ENCODE measurements at regions not wholly inside any gene's neighbourhood (a gene's known extent, or its start where the extent isn't known, plus 50 kb on each side); places are given as distances from the start of the nearest gene placed in this dataset.

DNA sequence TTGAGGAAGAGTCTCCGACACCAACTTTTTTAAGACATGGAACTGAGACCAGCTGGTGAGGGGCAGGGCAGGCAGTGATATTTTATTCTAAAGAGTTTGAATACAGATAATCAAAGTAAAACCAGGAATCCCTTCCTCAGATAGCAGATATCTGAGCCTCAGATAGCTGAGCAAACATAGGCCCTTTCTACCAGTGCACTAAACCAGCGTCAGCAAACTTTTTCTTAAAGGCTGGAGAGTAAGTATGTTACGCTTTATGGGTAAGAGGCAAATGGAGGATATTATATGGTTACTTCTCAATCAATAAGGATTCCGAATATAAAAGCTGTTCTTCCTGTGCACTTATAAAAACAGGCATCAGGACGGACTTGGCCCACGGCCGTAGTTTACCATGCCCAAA, 73.9 kb downstream of the WNT5A start:
- DNase-seq = no peak

- DNase-seq = no peak
These were observed 74.6 kb downstream of the WNT5A start for GRCh38 chr3:55412545-55412944.

GRCh38 chr3:55409806-55410205, 77.3 kb downstream of the WNT5A start:
- DNase-seq = no peak

DNA sequence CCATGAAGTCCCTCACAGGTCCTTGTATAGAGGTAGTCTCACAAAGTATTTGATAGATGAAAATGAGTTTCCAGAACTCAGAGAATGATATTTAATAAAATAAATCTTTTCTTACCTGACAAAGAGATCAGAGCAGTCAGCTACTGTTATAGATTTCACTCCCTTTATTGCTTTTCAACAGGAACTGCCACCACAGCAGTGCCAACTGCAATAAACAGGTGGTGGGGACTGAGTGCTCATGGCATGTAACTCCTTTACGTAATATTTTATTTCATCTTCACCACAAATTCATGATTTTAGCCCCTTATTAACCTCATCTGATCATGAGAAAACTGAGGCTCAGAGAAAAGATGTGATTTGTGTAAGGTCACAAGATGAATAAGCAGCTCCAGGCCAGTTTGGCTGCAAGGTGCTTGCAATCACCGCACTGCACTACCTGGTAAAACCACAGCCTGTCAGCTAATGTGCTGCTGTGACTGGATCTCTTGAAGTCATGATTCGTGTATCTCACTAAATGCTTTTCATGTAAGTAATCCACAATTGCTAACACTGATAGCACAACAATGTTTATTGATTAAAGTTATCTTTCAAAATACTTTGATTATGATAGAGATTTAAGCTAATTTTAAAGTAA, 78.8 kb downstream of the WNT5A start:
- no peak for DNase-seq

DNA sequence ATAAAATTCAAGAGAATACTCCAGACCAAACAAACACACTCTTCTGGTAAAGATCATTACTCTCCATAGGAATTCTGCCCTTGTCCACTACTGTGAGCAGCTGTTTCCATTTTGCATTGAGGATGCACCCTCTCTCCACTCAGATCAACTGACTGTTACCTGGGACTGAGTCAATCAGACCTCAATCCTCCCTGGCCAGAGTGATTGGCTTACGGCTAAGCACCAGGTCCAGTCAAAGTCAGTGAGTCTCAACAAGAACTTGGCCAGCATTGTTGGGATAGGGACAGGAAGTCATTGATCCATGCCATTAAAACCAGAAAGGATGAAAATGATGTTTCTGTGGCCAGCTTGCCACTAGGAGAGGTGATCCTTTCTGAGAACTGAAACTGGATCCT, 79.7 kb downstream of the WNT5A start:
- DNase-seq = no peak

DNA sequence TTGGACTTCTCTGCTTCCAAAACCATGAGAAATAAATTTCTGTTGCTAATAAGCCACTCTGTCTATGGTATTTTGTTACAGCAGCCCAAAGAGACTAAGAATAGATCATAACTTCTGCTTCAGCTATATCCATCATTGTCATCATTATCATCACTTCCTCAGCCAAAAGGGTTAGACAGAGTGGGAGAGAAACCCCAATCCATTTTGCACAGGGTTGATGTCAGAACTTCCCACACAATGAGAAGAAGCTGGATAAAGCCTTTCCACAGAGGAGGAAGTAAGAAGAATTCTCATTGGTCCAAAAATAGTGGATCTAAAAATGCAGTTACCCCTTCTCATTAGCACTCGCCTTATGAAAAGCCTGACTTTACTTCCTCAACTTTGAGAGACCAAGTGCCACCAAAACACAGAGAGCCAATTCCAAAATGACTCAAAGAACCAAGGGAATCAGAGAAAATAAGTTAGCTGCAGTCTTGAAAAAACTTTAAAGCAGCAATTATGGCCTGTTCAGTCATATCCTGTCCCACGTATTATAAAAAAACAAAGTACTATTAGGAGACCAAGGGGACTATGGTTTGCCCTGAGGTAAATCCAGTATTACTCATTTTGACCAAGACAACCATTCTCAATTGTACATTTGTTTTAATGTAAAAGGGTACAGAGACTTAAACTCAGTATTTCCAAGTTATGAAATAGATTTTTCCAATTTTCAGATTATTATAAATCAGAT, 80.2 kb downstream of the WNT5A start:
- no peak for DNase-seq

GRCh38 chr3:55405436-55405835, 81.7 kb downstream of the WNT5A start:
- no peak for DNase-seq

- DNase-seq = no peak
These were observed 84.1 kb downstream of the WNT5A start for GRCh38 chr3:55402886-55403609.

DNA sequence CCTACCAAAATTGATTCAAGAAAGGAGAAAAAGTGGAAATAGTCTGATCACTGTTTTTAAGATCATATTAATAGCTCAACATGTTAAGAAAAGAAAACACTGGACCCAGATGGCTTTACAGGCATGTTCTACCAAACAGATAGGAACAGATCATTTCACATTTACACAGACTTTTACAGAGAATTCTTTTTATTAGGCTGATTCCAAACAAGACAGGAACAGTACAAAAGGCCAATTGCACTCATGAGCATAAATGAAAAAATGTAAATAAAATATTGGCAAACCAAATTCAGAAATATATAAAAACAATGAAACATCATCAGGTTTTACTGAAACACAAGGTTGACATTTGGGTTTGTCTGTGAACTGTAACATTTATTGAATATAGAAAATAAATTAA, 106.5 kb downstream of the WNT5A start:
- no peak for DNase-seq

GRCh38 chr3:55376753-55377347, 110.3 kb downstream of the WNT5A start:
- no peak for DNase-seq

DNA sequence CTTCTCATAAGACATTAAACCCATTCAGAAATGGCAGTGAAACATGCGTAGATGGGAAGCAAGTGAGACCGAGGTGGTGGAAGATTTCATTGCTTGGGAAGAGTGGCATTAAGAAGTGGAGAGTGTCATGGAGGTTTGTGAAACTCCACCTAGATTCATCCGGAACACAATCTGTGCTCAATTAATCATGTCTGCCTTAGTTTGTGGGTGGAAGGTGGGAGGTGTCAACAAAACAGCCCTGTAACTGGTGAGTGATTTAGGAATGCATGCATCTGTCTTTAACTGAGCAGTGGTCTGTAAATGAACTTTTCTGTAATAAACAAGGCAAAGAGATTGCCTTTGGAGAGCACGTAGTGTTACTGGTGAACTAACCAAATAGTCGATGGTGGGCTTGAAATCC, 113.7 kb downstream of the WNT5A start:
- DNase-seq = no peak

GRCh38 chr3:55370272-55370671, 116.8 kb downstream of the WNT5A start:
- DNase-seq = no peak

DNA sequence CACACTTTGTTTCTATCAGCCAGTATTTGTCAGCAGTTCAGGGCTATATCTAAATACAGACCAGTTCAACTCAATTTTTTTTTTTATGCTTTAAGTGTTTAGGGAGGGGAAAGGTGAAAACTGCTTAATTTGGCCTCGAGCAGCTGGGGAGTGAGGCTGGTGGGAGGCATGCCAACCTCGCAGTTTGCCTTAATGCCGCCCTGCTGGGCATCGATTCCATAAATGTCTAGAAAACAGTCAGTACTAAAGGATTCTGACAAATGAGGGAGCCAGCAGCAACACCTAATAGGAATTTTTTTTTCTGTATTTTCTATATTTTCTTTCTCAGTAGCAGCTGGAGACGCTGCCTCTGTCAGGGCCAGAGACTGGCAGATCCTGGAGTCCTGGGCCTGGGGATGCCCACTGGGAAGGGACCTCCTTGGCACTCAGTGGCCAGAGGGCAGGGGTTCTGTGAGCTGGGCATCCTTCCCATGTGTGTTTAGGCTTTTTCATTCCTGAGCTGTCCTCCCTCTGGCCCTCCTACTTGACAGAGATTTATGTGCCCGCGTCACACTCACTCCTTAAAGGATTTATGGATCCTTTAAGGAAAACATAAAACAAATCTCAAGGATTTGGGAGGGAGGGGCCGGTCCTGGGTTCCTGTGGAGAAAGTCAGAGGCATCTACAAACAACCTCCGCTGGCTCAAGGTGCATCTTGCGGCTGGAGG, 117.8 kb downstream of the WNT5A start:
- no peak for DNase-seq

DNA sequence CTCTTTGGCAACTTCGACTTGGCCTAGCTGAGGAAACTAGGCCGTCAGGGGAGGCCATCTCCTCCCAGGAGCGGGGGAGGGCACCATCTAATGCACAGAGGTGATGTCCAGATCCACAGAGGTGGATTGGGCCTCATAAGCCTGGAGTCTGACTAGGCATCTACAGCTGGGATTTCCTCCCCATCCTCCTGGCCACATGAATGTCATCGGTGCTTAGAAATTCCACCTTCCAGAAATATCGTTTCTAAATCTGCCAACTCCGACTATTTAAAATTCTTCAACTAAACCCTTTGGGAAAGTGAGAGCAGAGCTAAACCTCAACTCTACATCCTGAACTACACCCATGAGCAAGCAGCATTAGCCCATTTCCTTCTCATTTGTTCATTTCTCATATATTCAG, 118.7 kb downstream of the WNT5A start:
- no peak for DNase-seq

GRCh38 chr3:55367384-55367783, 119.7 kb downstream of the WNT5A start:
- no peak for DNase-seq

GRCh38 chr3:55364421-55364820, 122.7 kb downstream of the WNT5A start:
- DNase-seq = no peak

GRCh38 chr3:55362210-55362960, 124.7 kb downstream of the WNT5A start:
- DNase-seq = no peak

GRCh38 chr3:55357796-55358195, 129.3 kb downstream of the WNT5A start:
- DNase-seq = no peak

DNA sequence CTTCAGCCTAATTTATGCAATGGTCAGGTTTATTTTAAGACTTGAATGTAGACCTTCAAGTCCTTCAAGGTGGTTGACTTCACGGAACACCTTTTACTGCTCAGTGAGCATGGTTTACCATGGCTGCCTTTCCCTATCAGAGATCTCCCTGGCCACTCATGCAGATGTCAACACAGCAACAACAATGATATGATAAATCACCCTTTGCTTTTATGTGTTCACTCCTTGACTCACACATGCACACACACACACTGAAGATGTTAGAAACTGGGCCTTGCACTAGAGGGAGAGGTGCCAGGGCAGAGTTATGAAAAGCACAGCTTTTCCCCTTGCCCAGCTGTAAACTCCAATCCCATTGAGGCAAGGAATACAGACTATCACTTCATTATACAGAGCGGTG, 134.4 kb downstream of the WNT5A start:
- DNase-seq = no peak

DNA sequence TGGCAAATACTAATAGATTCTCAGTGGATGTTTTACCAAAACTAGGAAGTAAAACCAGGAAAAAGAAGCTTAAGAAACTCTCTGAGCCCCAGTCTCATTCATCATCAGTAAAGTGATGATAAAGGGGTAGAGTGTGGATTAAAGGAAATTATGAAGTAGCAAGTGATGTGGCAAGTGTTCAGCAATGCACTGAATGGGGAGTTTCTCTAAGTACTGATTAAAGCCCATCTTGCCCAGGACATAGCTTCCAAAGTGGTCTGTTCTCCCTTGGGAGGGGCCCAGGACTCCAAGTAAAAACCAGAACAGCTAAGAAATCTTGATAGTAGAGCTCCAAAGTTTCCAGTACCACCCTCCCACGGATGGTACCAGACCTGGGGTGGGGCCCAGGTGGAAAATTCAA, 137.3 kb downstream of the WNT5A start:
- DNase-seq = no peak

- DNase-seq = no peak
These were observed 143.4 kb downstream of the WNT5A start for GRCh38 chr3:55343486-55344357.
